SHP77 treated with DMSO at 0.1 percent for 48 hours (cell line): ENCODE measurements at regions not wholly inside any gene's neighbourhood (a gene's known extent, or its start where the extent isn't known, plus 50 kb on each side); places are given as distances from the start of the nearest gene placed in this dataset.
A peak's percentile ranks its signal among the peaks of the same experiment; 100 is the strongest.
"Not testable (repeated sequence)": the region's sequence is repeated elsewhere in the genome, so short reads cannot be mapped to it uniquely, and the experiment has no call there.

ENCODE experiments used
- DNase-seq: peaks from one replicate; lab custom pipeline; 2025; lab: John Stamatoyannopoulos, UW

GRCh38 chr6:126667728-126668127, 327.8 kb downstream of the CENPW start:
- DNase-seq, result no peak

GRCh38 chr6:126672649-126673048, 332.7 kb downstream of the CENPW start:
- DNase-seq, result no peak

- not testable (repeated sequence) for DNase-seq
Measured at GRCh38 chr6:126673749-126674148, 333.8 kb downstream of the CENPW start.

GRCh38 chr6:126682440-126682839, 342.5 kb downstream of the CENPW start:
- DNase-seq, result no peak

- no peak for DNase-seq
Measured at GRCh38 chr6:126685182-126685581, 345.3 kb downstream of the CENPW start.

- DNase-seq, result peak; percentile 41
Measured at GRCh38 chr6:126696921-126697693, 357.2 kb downstream of the CENPW start.

- DNase-seq, result no peak
Measured at GRCh38 chr6:126698732-126699240, 358.9 kb downstream of the CENPW start.

GRCh38 chr6:126701676-126702560, 362.0 kb downstream of the CENPW start:
- no peak for DNase-seq

- no peak for DNase-seq
Measured at GRCh38 chr6:126716032-126716431, 376.1 kb downstream of the CENPW start.

- no peak for DNase-seq
Measured at GRCh38 chr6:126716826-126717509, 377.1 kb downstream of the CENPW start.

GRCh38 chr6:126718600-126719327, 378.8 kb downstream of the CENPW start:
- DNase-seq, result no peak

- no peak for DNase-seq
Measured at GRCh38 chr6:126720304-126720703, 380.4 kb downstream of the CENPW start.

- DNase-seq, result no peak
Measured at GRCh38 chr6:126721581-126722160, 381.8 kb downstream of the CENPW start.

GRCh38 chr6:126722411-126722810, 382.5 kb downstream of the CENPW start:
- no peak for DNase-seq

- DNase-seq, result no peak
Measured at GRCh38 chr6:126723541-126724170, 383.7 kb downstream of the CENPW start.

- no peak for DNase-seq
Measured at GRCh38 chr6:126724821-126725220, 384.9 kb downstream of the CENPW start.

GRCh38 chr6:126726454-126726853, 386.5 kb downstream of the CENPW start:
- DNase-seq, result not testable (repeated sequence)

- no peak for DNase-seq
Measured at GRCh38 chr6:126738146-126738545, 380.3 kb upstream of the RSPO3 start.

GRCh38 chr6:126738641-126739040, 379.8 kb upstream of the RSPO3 start:
- no peak for DNase-seq

- DNase-seq, result no peak
Measured at GRCh38 chr6:126743076-126743475, 375.4 kb upstream of the RSPO3 start.
